ENCODE measurements at regions not wholly inside any gene's neighbourhood (a gene's known extent, or its start where the extent isn't known, plus 50 kb on each side); places are given as distances from the start of the nearest gene placed in this dataset.

DNA sequence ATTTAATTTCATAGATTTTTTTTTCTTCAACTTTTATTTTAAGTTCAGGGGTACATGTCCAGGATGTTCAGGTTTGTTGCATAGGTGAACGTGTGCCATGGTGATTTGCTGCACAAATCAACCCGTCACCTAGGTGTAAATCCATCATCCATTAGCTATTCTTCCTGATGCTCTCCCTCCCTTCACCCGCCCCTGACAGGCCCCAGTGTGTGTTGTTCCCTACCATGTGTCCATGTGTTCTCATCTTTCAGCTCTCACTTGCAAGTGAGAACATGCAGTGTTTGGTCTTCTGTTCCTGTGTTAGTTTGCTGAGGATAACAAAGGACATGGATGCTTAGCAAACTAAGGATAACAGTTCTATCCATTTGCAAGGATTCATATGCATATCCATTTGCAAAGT is 209.1 kb upstream of the ADCY2 start:
- H3K4me3 ChIP-seq = no peak overlapping the region
- FAIRE-seq (no peak), ATAC-seq (no peak), DNase-seq (ENCODE audit: low read depth in 1 of 2, low spot score in 1 of 2) (no peak)
- 1% methylated on average over 3 of the region's 3 CpGs for WGBS (ENCODE audit: missing lambda C conversion rate)
- no peaks in the 10 kb centered on the region for H3K9me3 ChIP-seq
- ChIA-PET POLR2A (no interaction called here), CTCF (no interaction called here)
- no peak overlapping the region for H3K4me2 ChIP-seq
- H3K27ac ChIP-seq = no peak overlapping the region
- TF ChIP-seq CBX8 (IDR thresholded peaks at IDR 0.05) = no peak
- TF ChIP-seq RNF2 (IDR thresholded peaks at IDR 0.05; ENCODE audit: borderline replicate concordance, low read depth) = no peak
- TF ChIP-seq MAFK (IDR thresholded peaks at IDR 0.05; ENCODE audit: partially characterized antibody) = no peak
- no peak for TF ChIP-seq POLR2AphosphoS2 (conservative IDR thresholded peaks at IDR 0.05; ENCODE audit: low read length)
- H3K4me1 ChIP-seq = no peaks in the 10 kb centered on the region

DNA sequence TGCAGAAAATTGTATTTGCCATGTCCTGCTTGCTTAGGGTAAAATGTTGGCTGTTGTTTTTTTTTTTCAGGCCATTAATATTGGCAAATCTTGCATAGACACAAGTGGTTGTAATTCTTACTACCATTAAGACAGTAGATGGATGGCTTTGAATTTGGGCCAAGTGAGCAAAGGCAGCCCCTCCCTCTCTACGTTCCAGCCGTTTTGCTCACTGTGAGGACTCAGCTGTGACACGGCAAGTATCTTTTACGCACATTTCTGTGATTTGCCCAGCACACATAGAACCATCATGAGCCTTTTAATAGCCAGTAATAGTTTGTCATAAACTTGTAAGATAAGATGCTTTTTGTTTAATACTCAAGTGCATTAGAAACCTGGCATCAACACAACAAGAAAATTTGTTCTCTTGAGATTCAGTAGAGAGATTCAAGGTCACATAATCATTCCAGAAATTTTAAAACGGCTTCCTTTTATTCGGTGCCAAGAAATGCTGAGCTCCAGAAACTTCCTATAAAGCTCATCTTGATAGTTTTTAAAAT is 205.2 kb upstream of the ADCY2 start:
- DNase-seq (ENCODE audit: low read depth in 1 of 2, low spot score in 1 of 2) (no peak), FAIRE-seq (no peak), ATAC-seq (no peak)
- WGBS (ENCODE audit: missing lambda C conversion rate) = 3% methylated on average over 6 of the region's 6 CpGs
- H3K4me3 ChIP-seq = no peak overlapping the region
- no peak overlapping the region for H3K27ac ChIP-seq
- H3K9me3 ChIP-seq = no peaks in the 10 kb centered on the region
- no peak for TF ChIP-seq POLR2AphosphoS2 (conservative IDR thresholded peaks at IDR 0.05; ENCODE audit: low read length)
- TF ChIP-seq HOXB5 (CRISPR knock-in tag; IDR thresholded peaks at IDR 0.05) = no peak
- TF ChIP-seq, protein P1, sequence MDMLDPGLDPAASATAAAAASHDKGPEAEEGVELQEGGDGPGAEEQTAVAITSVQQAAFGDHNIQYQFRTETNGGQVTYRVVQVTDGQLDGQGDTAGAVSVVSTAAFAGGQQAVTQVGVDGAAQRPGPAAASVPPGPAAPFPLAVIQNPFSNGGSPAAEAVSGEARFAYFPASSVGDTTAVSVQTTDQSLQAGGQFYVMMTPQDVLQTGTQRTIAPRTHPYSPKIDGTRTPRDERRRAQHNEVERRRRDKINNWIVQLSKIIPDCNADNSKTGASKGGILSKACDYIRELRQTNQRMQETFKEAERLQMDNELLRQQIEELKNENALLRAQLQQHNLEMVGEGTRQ (IDR thresholded peaks at IDR 0.05) = no peak
- TF ChIP-seq EHF (CRISPR knock-in tag; IDR thresholded peaks at IDR 0.05) = no peak
- TF ChIP-seq TFCP2L1 (CRISPR knock-in tag; IDR thresholded peaks at IDR 0.05) = no peak
- no peak for TF ChIP-seq POLR2A (IDR thresholded peaks at IDR 0.05; ENCODE audit: low read length)
- no peak for TF ChIP-seq FOXS1 (CRISPR knock-in tag; IDR thresholded peaks at IDR 0.05)
- TF ChIP-seq TP53 (CRISPR knock-in tag; IDR thresholded peaks at IDR 0.05) = no peak
- no peak for TF ChIP-seq PHF8 (IDR thresholded peaks at IDR 0.05; ENCODE audit: borderline replicate concordance, low read depth)
- POLR2A ChIA-PET = no interaction called here
- CTCF ChIA-PET = no interaction called here
- no peak overlapping the region for H3K4me2 ChIP-seq
- no peaks in the 10 kb centered on the region for H3K4me1 ChIP-seq

DNA sequence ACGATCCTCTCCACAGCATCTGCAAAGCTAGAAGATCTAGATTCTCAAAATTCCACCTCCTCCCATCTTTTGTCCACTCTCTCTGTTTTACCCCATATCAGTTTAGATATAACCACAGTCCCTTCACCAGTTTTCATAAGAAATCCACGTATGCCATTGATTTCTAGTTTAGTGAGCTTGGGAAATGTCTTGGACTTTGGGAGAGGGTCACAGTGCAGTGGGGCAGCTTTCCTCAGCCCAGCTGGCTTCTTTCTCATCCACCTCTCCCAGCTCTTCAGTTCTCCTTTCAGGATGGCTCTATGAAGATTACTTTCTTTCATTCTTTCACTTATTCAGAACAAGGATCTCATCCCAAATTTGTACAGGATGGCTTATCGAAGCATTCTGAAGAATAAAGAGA is 203.9 kb upstream of the ADCY2 start:
- DNase-seq (ENCODE audit: low read depth in 1 of 2, low spot score in 1 of 2) (no peak), ATAC-seq (no peak), FAIRE-seq (no peak)
- Histone ChIP-seq H3K27ac (no peak overlapping the region), H3K9me3 (no peaks in the 10 kb centered on the region), H3K4me2 (no peak overlapping the region), H3K4me3 (no peak overlapping the region), H3K4me1 (no peaks in the 10 kb centered on the region)
- WGBS (ENCODE audit: missing lambda C conversion rate) = 1% methylated on average over 3 of the region's 3 CpGs
- ChIA-PET POLR2A (no interaction called here), CTCF (no interaction called here)
- TF ChIP-seq TFCP2L1 (CRISPR knock-in tag; IDR thresholded peaks at IDR 0.05) = no peak
- no peak for TF ChIP-seq KDM5A (IDR thresholded peaks at IDR 0.05)
- no peak for TF ChIP-seq GATA3 (IDR thresholded peaks at IDR 0.05; ENCODE audit: borderline replicate concordance)
- no peak for TF ChIP-seq MYC (IDR thresholded peaks at IDR 0.05; ENCODE audit: borderline replicate concordance, low read length)
- TF ChIP-seq CHD4 (IDR thresholded peaks at IDR 0.05; ENCODE audit: borderline replicate concordance) = no peak
- TF ChIP-seq RNF2 (IDR thresholded peaks at IDR 0.05; ENCODE audit: borderline replicate concordance, low read depth) = no peak
- TF ChIP-seq JUNB (IDR thresholded peaks at IDR 0.05) = no peak
- TF ChIP-seq ZSCAN20 (CRISPR knock-in tag; IDR thresholded peaks at IDR 0.05) = no peak
- TF ChIP-seq KDM1A (IDR thresholded peaks at IDR 0.05; ENCODE audit: low read depth) = no peak
- no peak for TF ChIP-seq HEYL (CRISPR knock-in tag; IDR thresholded peaks at IDR 0.05)
- TF ChIP-seq NFE2L2 (conservative IDR thresholded peaks at IDR 0.05; ENCODE audit: low read length) = no peak
- TF ChIP-seq, protein P2, sequence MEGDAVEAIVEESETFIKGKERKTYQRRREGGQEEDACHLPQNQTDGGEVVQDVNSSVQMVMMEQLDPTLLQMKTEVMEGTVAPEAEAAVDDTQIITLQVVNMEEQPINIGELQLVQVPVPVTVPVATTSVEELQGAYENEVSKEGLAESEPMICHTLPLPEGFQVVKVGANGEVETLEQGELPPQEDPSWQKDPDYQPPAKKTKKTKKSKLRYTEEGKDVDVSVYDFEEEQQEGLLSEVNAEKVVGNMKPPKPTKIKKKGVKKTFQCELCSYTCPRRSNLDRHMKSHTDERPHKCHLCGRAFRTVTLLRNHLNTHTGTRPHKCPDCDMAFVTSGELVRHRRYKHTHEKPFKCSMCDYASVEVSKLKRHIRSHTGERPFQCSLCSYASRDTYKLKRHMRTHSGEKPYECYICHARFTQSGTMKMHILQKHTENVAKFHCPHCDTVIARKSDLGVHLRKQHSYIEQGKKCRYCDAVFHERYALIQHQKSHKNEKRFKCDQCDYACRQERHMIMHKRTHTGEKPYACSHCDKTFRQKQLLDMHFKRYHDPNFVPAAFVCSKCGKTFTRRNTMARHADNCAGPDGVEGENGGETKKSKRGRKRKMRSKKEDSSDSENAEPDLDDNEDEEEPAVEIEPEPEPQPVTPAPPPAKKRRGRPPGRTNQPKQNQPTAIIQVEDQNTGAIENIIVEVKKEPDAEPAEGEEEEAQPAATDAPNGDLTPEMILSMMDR (IDR thresholded peaks at IDR 0.05) = no peak

All from A549 (cell line).